T-helper 2 cell treated with Interferon-gamma antibody and Interleukin-4, amounts not matched to agents 100 ng/mL and 5 ng/mL, for 36 hours (primary cell): ENCODE measurements at regions not wholly inside any gene's neighbourhood (a gene's known extent, or its start where the extent isn't known, plus 50 kb on each side); places are given as distances from the start of the nearest gene placed in this dataset.
"Not testable (repeated sequence)": the region's sequence is repeated elsewhere in the genome, so short reads cannot be mapped to it uniquely, and the experiment has no call there.

ENCODE experiments used
- intact Hi-C: fragments of 100-400 bp; cut with micrococcal nuclease; formaldehyde crosslinking; loops from one replicate; pipeline ENCODE4 v1.15.1; 2023

- intact Hi-C loops, result no loop called here
Measured at GRCh38 chr10:84698989-84699388, 370.6 kb downstream of the CCSER2 start.

GRCh38 chr10:84700668-84701369 lies 372.4 kb downstream of the CCSER2 start:
- intact Hi-C loops, result no loop called here

- intact Hi-C loops, result no loop called here
Measured at GRCh38 chr10:84701370-84701720, 373.0 kb downstream of the CCSER2 start.

DNA sequence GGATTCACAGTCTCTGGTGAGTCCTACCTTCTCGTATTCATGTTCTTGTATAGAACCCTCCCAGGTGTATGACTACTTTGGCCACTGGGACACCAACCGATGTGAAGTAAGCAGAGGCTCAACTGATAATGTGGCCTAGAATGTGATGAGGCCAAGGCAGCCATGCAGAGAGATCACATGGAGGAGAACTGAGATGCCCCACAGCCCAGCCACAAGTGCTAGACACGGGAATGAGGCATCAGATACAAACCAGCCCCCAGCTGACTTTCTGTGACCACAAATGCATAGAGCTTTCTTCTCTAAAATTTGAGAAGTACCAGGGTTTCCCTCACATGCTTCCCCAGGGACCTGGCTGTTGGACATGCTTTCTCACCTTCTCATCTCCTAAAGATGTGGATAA lies 375.7 kb downstream of the CCSER2 start:
- intact Hi-C loops, result no loop called here

DNA sequence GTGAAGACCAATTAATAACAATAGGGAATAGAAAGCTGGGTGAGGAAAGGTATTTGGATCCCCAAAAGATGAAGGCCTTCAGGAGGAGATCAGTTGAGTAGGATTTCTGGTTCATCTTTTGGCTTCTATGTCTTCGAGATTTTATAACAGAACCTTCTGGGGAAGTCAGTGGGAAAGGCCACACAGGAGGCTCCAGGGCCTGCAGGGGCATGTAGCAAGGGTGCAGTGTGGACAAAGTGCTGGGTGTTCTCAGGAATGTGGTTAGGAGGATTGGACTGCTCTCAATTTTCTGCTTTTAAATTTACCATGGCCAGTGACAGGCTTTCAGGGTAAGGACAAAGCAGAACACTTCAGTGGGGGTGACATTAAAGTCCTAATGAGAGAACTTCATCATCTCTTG lies 378.0 kb downstream of the CCSER2 start:
- intact Hi-C loops, result no loop called here

- intact Hi-C loops, result no loop called here
Measured at GRCh38 chr10:84706875-84707274, 378.5 kb downstream of the CCSER2 start.

DNA sequence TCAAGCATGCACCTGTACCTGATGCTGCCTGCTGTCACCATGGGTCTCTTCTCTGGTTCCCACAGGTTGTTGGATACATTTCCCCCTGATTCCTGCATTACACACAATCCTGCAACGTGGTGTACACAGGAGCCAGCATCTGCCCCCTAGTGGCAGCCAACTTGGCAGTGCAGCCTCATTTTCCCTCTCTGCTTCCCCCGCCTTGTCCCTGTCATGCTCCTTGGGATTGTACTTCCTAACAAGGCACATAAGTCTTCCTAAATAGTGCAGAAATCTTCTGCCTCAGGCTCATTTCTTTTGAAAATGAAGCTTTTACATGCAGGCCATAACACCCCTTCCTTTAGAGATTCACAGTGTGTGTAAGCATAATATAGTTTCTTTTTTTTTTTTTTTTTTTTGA lies 387.5 kb downstream of the CCSER2 start:
- intact Hi-C loops, result loop anchor here (10.0 kb wide), 1 partner anchor 451 kb away; no protein-coding TSS in a partner anchor

DNA sequence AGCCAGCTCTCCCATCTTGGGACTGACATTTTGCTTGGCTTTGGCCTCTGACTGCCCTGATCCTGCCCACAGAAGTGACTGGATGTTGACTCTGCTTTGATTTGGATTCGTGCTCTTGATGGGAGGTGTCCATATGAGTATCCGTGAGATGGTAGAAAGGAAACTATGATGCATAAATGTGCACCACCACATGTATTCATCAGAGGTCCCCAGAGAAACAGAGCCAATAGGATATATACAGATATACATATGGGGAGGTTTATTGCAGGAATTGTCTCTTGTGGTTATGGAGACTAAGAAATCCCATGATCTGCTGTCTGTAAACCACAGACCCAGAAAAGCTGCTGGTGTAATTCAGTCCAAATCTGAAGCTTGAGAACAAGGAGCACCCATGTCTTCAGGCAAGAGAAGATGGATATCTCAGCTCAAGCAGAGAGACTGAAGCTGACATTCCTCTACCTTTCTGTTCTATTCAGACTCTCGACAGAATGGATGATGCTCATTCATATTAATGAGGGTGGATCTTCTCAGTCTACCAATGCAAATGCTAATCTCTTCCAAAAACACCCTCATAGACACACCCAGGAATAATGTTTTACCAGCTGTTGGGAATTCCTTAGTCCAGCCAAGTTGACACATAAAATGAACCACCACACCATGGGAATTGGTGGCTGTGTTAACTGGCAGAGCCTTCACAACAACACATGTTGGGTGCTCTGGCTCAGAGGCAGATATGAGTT lies 390.7 kb downstream of the CCSER2 start:
- intact Hi-C loops, result loop anchor here (10.0 kb wide), 1 partner anchor 454 kb away; no protein-coding TSS in a partner anchor

DNA sequence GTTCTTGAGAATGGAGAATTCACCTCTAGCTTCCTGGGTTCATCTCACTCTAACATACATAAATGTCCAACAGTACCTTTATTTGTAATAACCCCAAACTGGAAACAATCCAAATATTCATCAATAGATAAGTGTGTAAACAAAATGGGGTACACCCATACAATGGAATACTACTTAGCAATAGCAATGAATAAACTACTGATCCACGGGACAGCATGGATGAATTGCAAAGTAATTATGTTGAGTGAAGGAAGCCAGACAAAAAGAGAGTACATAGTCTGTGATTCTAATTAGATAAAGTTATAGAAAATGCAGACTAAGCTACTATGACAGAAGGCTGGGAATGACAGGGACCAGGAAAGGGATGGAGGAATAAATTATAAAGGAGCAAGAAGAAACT lies 391.3 kb downstream of the CCSER2 start:
- intact Hi-C loops, result loop anchor here (10.0 kb wide), 1 partner anchor 455 kb away; no protein-coding TSS in a partner anchor

DNA sequence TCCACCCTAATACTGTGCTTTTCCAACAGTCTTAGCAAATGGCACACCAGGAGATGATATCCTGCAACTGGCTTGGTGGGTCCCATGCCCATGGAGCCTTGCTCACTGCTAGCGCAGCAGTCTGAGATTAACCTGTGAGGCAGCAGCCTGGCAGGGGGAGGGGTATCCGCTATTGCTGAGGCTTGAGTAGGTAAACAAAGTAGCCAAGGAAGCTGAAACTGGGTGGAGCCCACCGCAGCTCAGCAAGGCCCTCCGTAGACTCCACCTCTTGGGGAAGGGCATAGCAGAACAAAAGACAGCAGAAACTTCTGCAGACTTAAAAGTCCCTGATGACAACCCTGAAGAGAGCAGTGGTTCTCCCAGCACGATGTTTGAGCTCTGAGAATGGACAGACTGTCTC lies 399.0 kb downstream of the CCSER2 start:
- intact Hi-C loops, result no loop called here

DNA sequence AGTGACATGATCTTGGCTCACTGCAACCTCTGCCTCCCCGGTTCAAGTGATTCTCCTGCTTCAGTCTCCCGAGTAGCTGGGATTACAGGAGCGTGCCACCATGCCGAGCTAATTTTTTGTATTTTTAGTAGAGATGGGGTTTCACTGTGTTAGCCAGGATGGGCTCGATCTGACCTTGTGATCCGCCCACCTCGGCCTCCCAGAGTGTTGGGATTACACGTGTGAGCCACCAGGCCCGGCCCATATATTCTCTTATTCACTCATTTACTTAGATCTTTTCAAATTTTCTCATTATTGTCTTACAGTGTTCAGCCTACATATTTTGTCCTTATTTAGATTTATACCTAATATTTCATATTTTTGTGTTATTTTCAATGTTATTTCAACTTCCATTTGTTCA lies 410.7 kb downstream of the CCSER2 start:
- intact Hi-C loops, result not testable (repeated sequence)

DNA sequence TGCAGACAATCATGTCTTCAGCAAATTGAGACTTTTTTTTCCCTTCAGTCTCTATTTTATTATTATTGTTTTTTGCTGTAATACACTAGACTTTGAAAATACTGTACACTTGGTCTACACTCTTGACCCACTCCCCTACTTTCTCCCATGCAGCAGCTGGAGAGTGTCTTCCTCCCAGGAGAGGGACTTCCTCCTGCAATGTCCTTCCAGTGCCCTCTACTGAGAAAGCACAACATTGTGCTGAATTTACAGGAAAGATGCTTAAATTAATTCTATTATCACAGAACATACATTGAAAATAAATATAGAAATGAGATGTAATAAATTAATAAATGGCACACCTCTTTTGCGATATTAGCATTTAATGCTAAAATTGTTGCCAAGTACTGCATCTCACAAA lies 411.3 kb downstream of the CCSER2 start:
- intact Hi-C loops, result no loop called here

DNA sequence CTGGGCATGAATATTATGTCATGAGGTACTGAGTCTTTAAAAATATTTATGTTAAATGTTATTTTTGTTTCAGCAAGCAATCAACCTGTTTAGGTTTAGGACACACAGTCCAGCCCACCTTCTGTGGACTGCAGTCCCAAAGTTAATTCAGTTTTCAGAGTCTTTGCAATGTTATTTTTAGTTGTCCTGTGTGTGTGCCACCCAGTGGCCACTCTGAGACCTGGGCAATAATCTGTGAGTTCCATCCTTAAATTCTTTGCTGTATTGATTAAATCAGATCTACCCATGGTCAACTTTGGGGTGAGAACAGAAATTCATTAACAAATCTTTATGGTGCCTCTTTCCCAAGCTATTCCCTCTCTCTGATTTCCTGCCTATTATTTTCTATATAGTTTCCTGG lies 415.1 kb downstream of the CCSER2 start:
- intact Hi-C loops, result no loop called here

DNA sequence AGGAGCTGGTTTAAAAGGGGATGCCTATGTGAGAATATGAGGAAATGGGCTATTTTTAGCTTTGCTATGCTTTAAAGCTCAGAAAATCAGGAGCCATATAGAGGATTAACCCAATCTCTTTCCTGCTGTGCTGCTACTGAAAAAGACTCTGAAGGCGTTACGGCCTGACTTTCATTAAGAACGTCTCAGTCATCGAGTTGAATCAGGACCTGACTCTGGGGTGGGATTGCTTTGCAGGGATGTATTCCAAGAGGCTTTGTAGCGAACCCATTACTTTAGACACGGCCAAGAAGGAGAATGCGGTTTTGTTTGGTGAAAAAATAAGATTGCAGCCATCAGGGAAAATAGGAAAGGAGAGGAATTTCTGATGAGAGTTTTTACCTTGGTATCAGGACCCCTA lies 426.9 kb downstream of the CCSER2 start:
- intact Hi-C loops, result no loop called here

- intact Hi-C loops, result not testable (repeated sequence)
Measured at GRCh38 chr10:84756653-84757052, 428.3 kb downstream of the CCSER2 start.

GRCh38 chr10:84761994-84762614 lies 433.7 kb downstream of the CCSER2 start:
- intact Hi-C loops, result not testable (repeated sequence)

DNA sequence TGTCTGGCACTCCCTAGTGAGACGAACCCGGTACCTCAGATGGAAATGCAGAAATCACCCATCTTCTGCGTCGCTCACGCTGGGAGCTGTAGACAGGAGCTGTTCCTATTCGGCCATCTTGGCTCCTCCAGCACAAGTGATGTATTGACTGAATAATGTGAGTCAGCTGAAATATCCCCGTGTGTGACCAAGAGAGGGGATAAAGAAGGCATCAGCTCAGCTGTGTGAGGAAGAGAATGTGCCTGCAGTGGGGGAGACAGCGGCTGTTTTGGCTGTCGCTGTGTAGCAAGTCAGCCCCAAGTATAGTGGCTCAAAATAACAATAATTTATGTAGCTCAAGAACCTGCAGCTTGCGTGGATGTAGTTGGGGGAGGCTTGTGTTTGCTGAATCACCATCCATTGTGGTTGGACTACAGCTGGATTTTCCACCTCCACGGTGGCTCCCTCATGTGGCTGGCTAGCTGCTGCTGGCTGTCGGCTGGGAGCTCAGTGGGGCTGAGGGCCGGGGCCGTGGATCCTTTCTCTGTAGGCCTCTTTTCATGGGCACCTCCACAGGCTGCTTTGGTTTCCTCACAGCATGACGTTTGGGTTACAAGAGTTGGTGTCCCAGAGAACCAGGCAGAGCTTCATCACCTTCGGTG lies 434.5 kb downstream of the CCSER2 start:
- intact Hi-C loops, result no loop called here

- intact Hi-C loops, result no loop called here
Measured at GRCh38 chr10:84763965-84764364, 435.6 kb downstream of the CCSER2 start.

DNA sequence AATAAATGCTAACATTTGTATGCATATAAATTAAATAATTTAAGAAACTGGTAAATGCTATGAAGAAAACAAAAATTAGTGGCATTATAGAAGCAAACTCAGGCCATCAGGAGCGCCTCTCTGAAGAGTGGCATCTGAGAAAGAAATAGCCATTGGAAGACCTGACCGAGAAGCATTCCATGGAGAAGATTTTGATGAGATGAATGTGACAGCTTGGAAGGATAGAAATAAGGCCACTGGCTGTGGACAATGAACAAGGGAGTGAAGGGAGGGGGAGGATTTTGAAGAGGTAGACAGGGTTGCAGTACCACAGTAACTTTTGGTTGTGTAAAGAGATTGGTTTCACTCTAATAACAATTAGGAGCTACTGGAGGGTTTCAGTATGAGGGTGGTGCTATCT lies 436.7 kb downstream of the CCSER2 start:
- intact Hi-C loops, result no loop called here

DNA sequence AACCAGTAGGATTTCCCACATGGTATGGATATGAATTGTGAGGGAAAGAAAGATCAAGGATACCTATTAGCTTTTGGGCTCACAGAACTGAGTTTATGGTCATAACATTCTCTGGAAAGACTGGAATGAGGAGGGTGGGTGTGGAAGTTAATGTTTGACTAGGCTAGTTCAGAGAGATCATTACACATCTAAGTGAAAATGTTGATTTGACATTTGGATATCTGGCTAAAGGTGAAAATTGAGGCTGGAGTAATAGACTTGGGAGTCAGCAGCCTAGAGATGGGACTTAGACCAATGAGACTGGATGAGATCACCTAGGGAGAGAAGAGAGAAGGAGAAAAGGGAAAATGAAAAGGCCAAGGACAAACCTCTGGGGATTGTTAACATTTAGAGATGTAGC lies 437.3 kb downstream of the CCSER2 start:
- intact Hi-C loops, result no loop called here

DNA sequence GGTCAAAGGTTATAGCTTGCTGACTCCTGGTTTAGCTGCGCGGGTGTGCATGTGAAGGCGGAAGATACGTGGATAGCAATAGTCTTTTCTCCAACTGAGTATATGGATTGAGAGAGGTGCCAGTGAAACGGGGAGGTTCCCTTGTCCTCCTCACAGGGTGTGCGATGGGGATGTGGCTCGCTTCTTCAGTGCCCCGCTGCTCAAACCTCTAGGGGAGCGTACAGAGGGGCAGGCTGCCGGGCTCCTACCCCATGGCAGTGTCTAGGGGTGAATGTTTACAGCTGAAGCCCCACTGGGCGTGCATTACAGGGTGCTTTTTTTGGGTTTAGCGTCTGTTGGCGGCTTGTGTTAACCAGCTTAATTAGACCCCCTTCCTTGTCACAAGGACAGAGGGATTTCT lies 438.5 kb downstream of the CCSER2 start:
- intact Hi-C loops, result no loop called here

- intact Hi-C loops, result no loop called here
Measured at GRCh38 chr10:84768132-84768531, 439.7 kb downstream of the CCSER2 start.
